DMS53 treated with DMSO at 0.1 percent for 48 hours (cell line): ENCODE measurements at regions not wholly inside any gene's neighbourhood (a gene's known extent, or its start where the extent isn't known, plus 50 kb on each side); places are given as distances from the start of the nearest gene placed in this dataset.

Source experiments
- DNase-seq: peaks from one replicate; lab custom pipeline; 2025; ENCODE audit not compliant: unreplicated experiment; lab: John Stamatoyannopoulos, UW

- DNase-seq = no peak
Observed at GRCh38 chr6:14622909-14623505, 505.4 kb downstream of the CD83 start.

GRCh38 chr6:14625173-14625895 is 507.8 kb downstream of the CD83 start:
- no peak for DNase-seq

- DNase-seq = no peak
Observed at GRCh38 chr6:14626556-14626955, 509.0 kb downstream of the CD83 start.

- DNase-seq = no peak
Observed at GRCh38 chr6:14630016-14630415, 512.4 kb downstream of the CD83 start.

- no peak for DNase-seq
Observed at GRCh38 chr6:14633479-14633878, 515.9 kb downstream of the CD83 start.

- DNase-seq = no peak
Observed at GRCh38 chr6:14634072-14634471, 516.5 kb downstream of the CD83 start.

- DNase-seq = no peak
Observed at GRCh38 chr6:14635195-14635594, 517.6 kb downstream of the CD83 start.

- no peak for DNase-seq
Observed at GRCh38 chr6:14635934-14636591, 518.5 kb downstream of the CD83 start.

GRCh38 chr6:14638435-14638905 is 520.9 kb downstream of the CD83 start:
- no peak for DNase-seq

- no peak for DNase-seq
Observed at GRCh38 chr6:14638906-14639761, 521.6 kb downstream of the CD83 start.

- no peak for DNase-seq
Observed at GRCh38 chr6:14639983-14640599, 522.5 kb downstream of the CD83 start.

GRCh38 chr6:14640631-14641030 is 523.1 kb downstream of the CD83 start:
- DNase-seq = no peak

- DNase-seq = no peak
Observed at GRCh38 chr6:14641423-14642135, 524.0 kb downstream of the CD83 start.

- DNase-seq = no peak
Observed at GRCh38 chr6:14642136-14642505, 524.5 kb downstream of the CD83 start.

- DNase-seq = no peak
Observed at GRCh38 chr6:14642842-14643241, 525.3 kb downstream of the CD83 start.

GRCh38 chr6:14644381-14644780 is 526.8 kb downstream of the CD83 start:
- DNase-seq = no peak

- DNase-seq = no peak
Observed at GRCh38 chr6:14645221-14645620, 527.6 kb downstream of the CD83 start.

- no peak for DNase-seq
Observed at GRCh38 chr6:14645841-14646240, 528.3 kb downstream of the CD83 start.

- no peak for DNase-seq
Observed at GRCh38 chr6:14646371-14646770, 528.8 kb downstream of the CD83 start.

- DNase-seq = no peak
Observed at GRCh38 chr6:14647357-14647756, 529.8 kb downstream of the CD83 start.
